SK-N-SH treated with all-trans-retinoic acid at 6 μM for 48 hours (cell line): ENCODE measurements at regions not wholly inside any gene's neighbourhood (a gene's known extent, or its start where the extent isn't known, plus 50 kb on each side); places are given as distances from the start of the nearest gene placed in this dataset.

Experiments
- ATAC-seq: fragments of 200-7000 bp; cut with Tn5 transposase; 3 replicates; pipeline ENCODE4 v1.9.1; 2020; ENCODE audit warnings: mild to moderate bottlenecking, moderate library complexity
- ARNTL ChIP-seq: fragments of 450-650 bp; formaldehyde crosslinking; IDR thresholded peaks from 2 replicates; pipeline ENCODE4 v1.5.0; 2020; ENCODE audit warnings: low read depth, mild to moderate bottlenecking, moderate library complexity, borderline replicate concordance
- BACH2 ChIP-seq: fragments of 250-450 bp; sonication (Bioruptor Pico); IDR thresholded peaks from 2 replicates; pipeline ENCODE4 v1.9.0; 2021; ENCODE audit warnings: mild to moderate bottlenecking, borderline replicate concordance
- CREB5 ChIP-seq: fragments of 250-450 bp; sonication (Bioruptor Pico); IDR thresholded peaks from 2 replicates; pipeline ENCODE4 v1.5.1; 2020; ENCODE audit warnings: low read depth, mild to moderate bottlenecking, moderate library complexity
- CSRNP3 ChIP-seq: fragments of 250-450 bp; sonication (Bioruptor Pico); IDR thresholded peaks from 2 replicates; pipeline ENCODE4 v1.5.1; 2021; ENCODE audit warnings: mild to moderate bottlenecking, moderate library complexity
- ESRRG ChIP-seq: fragments of 250-450 bp; sonication (Bioruptor Pico); IDR thresholded peaks from 2 replicates; pipeline ENCODE4 v1.6.1; 2021; ENCODE audit warnings: mild to moderate bottlenecking
- ISL1 ChIP-seq: fragments of 250-450 bp; sonication (Bioruptor Pico); IDR thresholded peaks from 2 replicates; pipeline ENCODE4 v2.1.2; 2022; ENCODE audit warnings: mild to moderate bottlenecking, moderate library complexity
- OSR1 ChIP-seq: fragments of 250-450 bp; sonication (Bioruptor Pico); IDR thresholded peaks from 2 replicates; pipeline ENCODE4 v1.8.0; 2022; ENCODE audit warnings: moderate library complexity, mild to moderate bottlenecking, inconsistent platforms
- RARB ChIP-seq: fragments of 250-450 bp; sonication (Bioruptor Pico); IDR thresholded peaks from 2 replicates; pipeline ENCODE4 v1.8.0; 2021; ENCODE audit warnings: mild to moderate bottlenecking, moderate library complexity
- TCF4 ChIP-seq: fragments of 250-450 bp; sonication (Bioruptor Pico); IDR thresholded peaks from 2 replicates; pipeline ENCODE4 v1.8.0; 2021; ENCODE audit warnings: mild to moderate bottlenecking, moderate library complexity, borderline replicate concordance
- TOX ChIP-seq: fragments of 250-450 bp; sonication (Bioruptor Pico); IDR thresholded peaks from 2 replicates; pipeline ENCODE4 v1.8.0; 2021; ENCODE audit warnings: mild to moderate bottlenecking, moderate library complexity, borderline replicate concordance
- TSHZ2 ChIP-seq: fragments of 250-450 bp; sonication (Bioruptor Pico); IDR thresholded peaks from 2 replicates; pipeline ENCODE4 v1.5.0; 2020; ENCODE audit warnings: mild to moderate bottlenecking, moderate library complexity
- ZC3H10 ChIP-seq: fragments of 250-450 bp; sonication (Bioruptor Pico); IDR thresholded peaks from 2 replicates; pipeline ENCODE4 v1.5.1; 2021; ENCODE audit warnings: mild to moderate bottlenecking, moderate library complexity
- ZFP3 ChIP-seq: fragments of 250-450 bp; sonication (Bioruptor Pico); IDR thresholded peaks from 2 replicates; pipeline ENCODE4 v1.5.0; 2020; ENCODE audit warnings: mild to moderate bottlenecking, moderate library complexity
- ZFP30 ChIP-seq: fragments of 450-650 bp; formaldehyde crosslinking; IDR thresholded peaks from 2 replicates; pipeline ENCODE4 v1.5.0; 2022; ENCODE audit warnings: mild to moderate bottlenecking, moderate library complexity
- ZNF565 ChIP-seq: fragments of 450-650 bp; formaldehyde crosslinking; conservative IDR thresholded peaks from 2 replicates; pipeline ENCODE4 v1.5.0; 2020; ENCODE audit warnings: low read depth, mild to moderate bottlenecking, moderate library complexity
- ZNF8 ChIP-seq: fragments of 450-650 bp; formaldehyde crosslinking; IDR thresholded peaks from 2 replicates; pipeline ENCODE4 v1.5.0; 2020; ENCODE audit warnings: mild to moderate bottlenecking, moderate library complexity
- TF ChIP-seq, protein P1 (sequence below): fragments of 250-450 bp; sonication (Bioruptor Pico); IDR thresholded peaks from 2 replicates; pipeline ENCODE4 v1.8.0; 2020; ENCODE audit warnings: mild to moderate bottlenecking, moderate library complexity, borderline replicate concordance
- TF ChIP-seq, protein P2 (sequence below): fragments of 250-450 bp; sonication (Bioruptor Pico); IDR thresholded peaks from 2 replicates; pipeline ENCODE4 v1.8.0; 2021; ENCODE audit warnings: low read depth, mild to moderate bottlenecking, moderate library complexity, borderline replicate concordance

- TF ChIP-seq CSRNP3 (CRISPR knock-in tag), result no peak
- TF ChIP-seq ZC3H10 (CRISPR knock-in tag), result no peak
- TF ChIP-seq, protein P1, sequence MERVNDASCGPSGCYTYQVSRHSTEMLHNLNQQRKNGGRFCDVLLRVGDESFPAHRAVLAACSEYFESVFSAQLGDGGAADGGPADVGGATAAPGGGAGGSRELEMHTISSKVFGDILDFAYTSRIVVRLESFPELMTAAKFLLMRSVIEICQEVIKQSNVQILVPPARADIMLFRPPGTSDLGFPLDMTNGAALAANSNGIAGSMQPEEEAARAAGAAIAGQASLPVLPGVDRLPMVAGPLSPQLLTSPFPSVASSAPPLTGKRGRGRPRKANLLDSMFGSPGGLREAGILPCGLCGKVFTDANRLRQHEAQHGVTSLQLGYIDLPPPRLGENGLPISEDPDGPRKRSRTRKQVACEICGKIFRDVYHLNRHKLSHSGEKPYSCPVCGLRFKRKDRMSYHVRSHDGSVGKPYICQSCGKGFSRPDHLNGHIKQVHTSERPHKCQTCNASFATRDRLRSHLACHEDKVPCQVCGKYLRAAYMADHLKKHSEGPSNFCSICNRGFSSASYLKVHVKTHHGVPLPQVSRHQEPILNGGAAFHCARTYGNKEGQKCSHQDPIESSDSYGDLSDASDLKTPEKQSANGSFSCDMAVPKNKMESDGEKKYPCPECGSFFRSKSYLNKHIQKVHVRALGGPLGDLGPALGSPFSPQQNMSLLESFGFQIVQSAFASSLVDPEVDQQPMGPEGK (CRISPR knock-in tag), result no peak
- no peak for TF ChIP-seq BACH2 (CRISPR knock-in tag)
- TF ChIP-seq ARNTL (CRISPR knock-in tag), result no peak
- TF ChIP-seq TCF4 (CRISPR knock-in tag), result no peak
- no peak for TF ChIP-seq TOX (CRISPR knock-in tag)
- TF ChIP-seq, protein P2, sequence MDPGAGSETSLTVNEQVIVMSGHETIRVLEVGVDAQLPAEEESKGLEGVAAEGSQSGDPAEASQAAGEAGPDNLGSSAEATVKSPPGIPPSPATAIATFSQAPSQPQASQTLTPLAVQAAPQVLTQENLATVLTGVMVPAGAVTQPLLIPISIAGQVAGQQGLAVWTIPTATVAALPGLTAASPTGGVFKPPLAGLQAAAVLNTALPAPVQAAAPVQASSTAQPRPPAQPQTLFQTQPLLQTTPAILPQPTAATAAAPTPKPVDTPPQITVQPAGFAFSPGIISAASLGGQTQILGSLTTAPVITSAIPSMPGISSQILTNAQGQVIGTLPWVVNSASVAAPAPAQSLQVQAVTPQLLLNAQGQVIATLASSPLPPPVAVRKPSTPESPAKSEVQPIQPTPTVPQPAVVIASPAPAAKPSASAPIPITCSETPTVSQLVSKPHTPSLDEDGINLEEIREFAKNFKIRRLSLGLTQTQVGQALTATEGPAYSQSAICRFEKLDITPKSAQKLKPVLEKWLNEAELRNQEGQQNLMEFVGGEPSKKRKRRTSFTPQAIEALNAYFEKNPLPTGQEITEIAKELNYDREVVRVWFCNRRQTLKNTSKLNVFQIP (CRISPR knock-in tag), result no peak
- TF ChIP-seq TSHZ2 (CRISPR knock-in tag), result no peak
- TF ChIP-seq ESRRG (CRISPR knock-in tag), result no peak
- no peak for TF ChIP-seq RARB (CRISPR knock-in tag)
- TF ChIP-seq ZFP30 (CRISPR knock-in tag), result no peak
- TF ChIP-seq ZFP3, result no peak
- TF ChIP-seq ISL1 (CRISPR knock-in tag), result no peak
- TF ChIP-seq CREB5 (CRISPR knock-in tag), result no peak
- TF ChIP-seq OSR1 (CRISPR knock-in tag), result no peak
- ATAC-seq, result no peak
These were observed 231.8 kb upstream of the CCNG1 start for GRCh38 chr5:163205645-163206044.

- no peak for ATAC-seq
- TF ChIP-seq TOX (CRISPR knock-in tag) (no peak), CREB5 (CRISPR knock-in tag) (no peak), ZNF565 (no peak), ZFP30 (CRISPR knock-in tag) (no peak), ZNF8 (no peak), TCF4 (CRISPR knock-in tag) (no peak), ISL1 (CRISPR knock-in tag) (no peak), BACH2 (CRISPR knock-in tag) (no peak)
- TF ChIP-seq, protein P2 (CRISPR knock-in tag), result no peak
These were observed 215.8 kb upstream of the CCNG1 start for GRCh38 chr5:163221581-163221980.
